ENCODE measurements at regions not wholly inside any gene's neighbourhood (a gene's known extent, or its start where the extent isn't known, plus 50 kb on each side); places are given as distances from the start of the nearest gene placed in this dataset.

- Histone ChIP-seq H3K36me3 (ENCODE audit: control insufficient read depth, insufficient read depth, low read length) (no peaks in the 10 kb centered on the region), H3K27me3 (ENCODE audit: control insufficient read depth, insufficient read depth, low read length) (no peaks in the 10 kb centered on the region), H3K4me3 (ENCODE audit: low read depth, low read length) (no peak overlapping the region)
- CTCF ChIA-PET = interaction anchor here (1.4 kb wide), 1 partner anchor 11 kb away, joined by 4 read pairs; no protein-coding TSS in a partner anchor
- POLR2A ChIA-PET = no interaction called here
- no peak for TF ChIP-seq CTCF (IDR thresholded peaks at IDR 0.05; ENCODE audit: insufficient read depth, low read depth, low read length)
- DNase-seq (ENCODE audit: low read depth) = no peak
Measured at GRCh38 chr2:222013889-222014288, 284.9 kb downstream of the PAX3 start.

- peak; percentile 44 for DNase-seq (ENCODE audit: low read depth)
- CTCF ChIA-PET = no interaction called here
- no peak for TF ChIP-seq CTCF (IDR thresholded peaks at IDR 0.05; ENCODE audit: insufficient read depth, low read depth, low read length)
- no peaks in the 10 kb centered on the region; the same call in 1 of the 2 replicates for H3K27me3 ChIP-seq (ENCODE audit: control insufficient read depth, insufficient read depth, low read length)
- no peaks in the 10 kb centered on the region for H3K36me3 ChIP-seq (ENCODE audit: control insufficient read depth, insufficient read depth, low read length)
- POLR2A ChIA-PET = interaction anchor here (0.5 kb wide), 1 partner anchor 649 kb away, joined by 3 read pairs; no protein-coding TSS in a partner anchor
- no peak overlapping the region for H3K4me3 ChIP-seq (ENCODE audit: low read depth, low read length)
Measured at GRCh38 chr2:222000326-222000725, 298.5 kb downstream of the PAX3 start.

- Histone ChIP-seq H3K36me3 (ENCODE audit: control insufficient read depth, insufficient read depth, low read length) (no peaks in the 10 kb centered on the region), H3K4me3 (ENCODE audit: low read depth, low read length) (no peak overlapping the region), H3K27me3 (ENCODE audit: control insufficient read depth, insufficient read depth, low read length) (no peaks in the 10 kb centered on the region; the same call in 1 of the 2 replicates)
- ChIA-PET CTCF (no interaction called here), POLR2A (interaction anchor here (0.5 kb wide), 1 partner anchor 649 kb away, joined by 3 read pairs; no protein-coding TSS in a partner anchor)
- peak; percentile 18 for DNase-seq (ENCODE audit: low read depth)
- TF ChIP-seq CTCF (IDR thresholded peaks at IDR 0.05; ENCODE audit: insufficient read depth, low read depth, low read length) = no peak
Measured at GRCh38 chr2:221999717-222000116, 299.1 kb downstream of the PAX3 start.

GRCh38 chr2:221999166-221999565 lies 299.6 kb downstream of the PAX3 start:
- DNase-seq (ENCODE audit: low read depth) = no peak
- TF ChIP-seq CTCF (IDR thresholded peaks at IDR 0.05; ENCODE audit: insufficient read depth, low read depth, low read length) = no peak
- Histone ChIP-seq H3K27me3 (ENCODE audit: control insufficient read depth, insufficient read depth, low read length) (no peaks in the 10 kb centered on the region; the same call in 1 of the 2 replicates), H3K4me3 (ENCODE audit: low read depth, low read length) (no peak overlapping the region), H3K36me3 (ENCODE audit: control insufficient read depth, insufficient read depth, low read length) (no peaks in the 10 kb centered on the region)
- POLR2A ChIA-PET = no interaction called here
- CTCF ChIA-PET = no interaction called here

GRCh38 chr2:221997683-221998082 lies 301.1 kb downstream of the PAX3 start:
- no peak for TF ChIP-seq CTCF (IDR thresholded peaks at IDR 0.05; ENCODE audit: insufficient read depth, low read depth, low read length)
- ChIA-PET POLR2A (no interaction called here), CTCF (interaction anchor here (1.2 kb wide), 1 partner anchor 27 kb away, joined by 3 read pairs; no protein-coding TSS in a partner anchor)
- no peak for DNase-seq (ENCODE audit: low read depth)
- Histone ChIP-seq H3K27me3 (ENCODE audit: control insufficient read depth, insufficient read depth, low read length) (no peaks in the 10 kb centered on the region; the same call in 1 of the 2 replicates), H3K4me3 (ENCODE audit: low read depth, low read length) (no peak overlapping the region), H3K36me3 (ENCODE audit: control insufficient read depth, insufficient read depth, low read length) (no peaks in the 10 kb centered on the region)

All from BJ (cell line).